Keratinocyte (primary cell): ENCODE measurements at regions not wholly inside any gene's neighbourhood (a gene's known extent, or its start where the extent isn't known, plus 50 kb on each side); places are given as distances from the start of the nearest gene placed in this dataset.

Experiments used
- DNase-seq: peaks from one replicate; pipeline ENCODE4 v3.0.0-alpha.2; 2011; ENCODE audit warnings: low read depth, missing footprints, low spot score
- FAIRE-seq: peaks from 2 replicates; lab custom pipeline; 2011; peaks lifted over from hg19 to GRCh38; lab: Jason Lieb, UNC
- H2AFZ ChIP-seq: 2 replicates; pipeline ENCODE4 v1.6.0; 2012; ENCODE audit warnings: low read length, control low read depth, inconsistent platforms; ENCODE audit not compliant: control insufficient read depth
- H3K27ac ChIP-seq: 2 replicates; pipeline ENCODE4 v1.5.1; 2011; ENCODE audit warnings: low read length; ENCODE audit not compliant: control insufficient read depth, insufficient read depth
- H3K27me3 ChIP-seq: 3 replicates; pipeline ENCODE4 v1.6.0; 2011; ENCODE audit warnings: low read length; ENCODE audit not compliant: control insufficient read depth, insufficient read depth; ENCODE audit errors: extremely low read depth
- H3K36me3 ChIP-seq, 2 experiments: 2 replicates in 1 of 2; 3 replicates in 1 of 2; pipeline ENCODE4 v1.5.1; 2011; ENCODE audit warnings: low read length in 2 of 2, mild to moderate bottlenecking in 1 of 2; ENCODE audit not compliant: control insufficient read depth in 2 of 2, insufficient read depth in 2 of 2; ENCODE audit errors: extremely low read depth in 1 of 2
- H3K4me1 ChIP-seq: 3 replicates; pipeline ENCODE4 v1.5.1; 2011; ENCODE audit warnings: low read length; ENCODE audit not compliant: control insufficient read depth, insufficient read depth; ENCODE audit errors: extremely low read depth
- H3K4me2 ChIP-seq: 3 replicates; pipeline ENCODE4 v1.6.0; 2011; ENCODE audit warnings: low read depth, low read length; ENCODE audit not compliant: control insufficient read depth, insufficient read depth; ENCODE audit errors: extremely low read depth
- H3K4me3 ChIP-seq, 3 experiments: fragments of 200-600 bp in 1 of 3; sonication (generic) in 1 of 3; 2 replicates in 2 of 3; 3 replicates in 1 of 3; pipeline ENCODE4 v1.5.1; 2011 to 2016; ENCODE audit warnings: low read length in 3 of 3, mild to moderate bottlenecking in 3 of 3, control low read depth in 2 of 3, inconsistent platforms in 1 of 3, low read depth in 1 of 3, mixed read lengths in 1 of 3, mixed run types in 1 of 3, moderate library complexity in 1 of 3; ENCODE audit not compliant: control insufficient read depth in 2 of 3, insufficient read depth in 2 of 3; ENCODE audit errors: extremely low read depth in 1 of 3
- H3K79me2 ChIP-seq: 2 replicates; pipeline ENCODE4 v1.6.0; 2012; ENCODE audit warnings: low read length; ENCODE audit not compliant: control insufficient read depth, insufficient read depth
- H3K9ac ChIP-seq: 3 replicates; pipeline ENCODE4 v1.6.0; 2011; ENCODE audit warnings: low read length; ENCODE audit not compliant: control insufficient read depth, insufficient read depth; ENCODE audit errors: extremely low read depth
- H3K9me1 ChIP-seq: 3 replicates; pipeline ENCODE4 v1.6.0; 2011; ENCODE audit warnings: low read length; ENCODE audit not compliant: control insufficient read depth, insufficient read depth; ENCODE audit errors: extremely low read depth
- H3K9me3 ChIP-seq: 2 replicates; pipeline ENCODE4 v1.5.1; 2012; ENCODE audit warnings: low read depth, low read length; ENCODE audit not compliant: control insufficient read depth
- H4K20me1 ChIP-seq: 3 replicates; pipeline ENCODE4 v1.6.0; 2011; ENCODE audit warnings: low read length; ENCODE audit not compliant: control insufficient read depth, insufficient read depth; ENCODE audit errors: extremely low read depth
- EZH2 ChIP-seq: IDR thresholded peaks from one replicate; pipeline ENCODE4 v1.6.1; 2012; ENCODE audit warnings: inconsistent platforms, mild to moderate bottlenecking, low read length, moderate library complexity
- dilution Hi-C: fragments of 300-500 bp; cut with MboI; formaldehyde crosslinking; loops from one replicate; pipeline ENCODE4 v1.7.0; 2020; ENCODE audit warnings: low sequenced_read_pairs; ENCODE audit not compliant: extremely low pct_ligation_motif_present
- TF ChIP-seq, protein P1 (sequence below), 3 experiments: IDR thresholded peaks in 1 of 3; conservative IDR thresholded peaks in 1 of 3; optimal IDR thresholded peaks in 1 of 3; 2 replicates in 2 of 3; 3 replicates in 1 of 3; pipeline versions ENCODE3 to v1.5.1; 2011; ENCODE audit warnings: low read length in 3 of 3, mild to moderate bottlenecking in 3 of 3, moderate library complexity in 2 of 3, control low read depth in 1 of 3, inconsistent platforms in 1 of 3; ENCODE audit not compliant: insufficient read depth in 2 of 3; ENCODE audit errors: extremely low read depth in 1 of 3

DNA sequence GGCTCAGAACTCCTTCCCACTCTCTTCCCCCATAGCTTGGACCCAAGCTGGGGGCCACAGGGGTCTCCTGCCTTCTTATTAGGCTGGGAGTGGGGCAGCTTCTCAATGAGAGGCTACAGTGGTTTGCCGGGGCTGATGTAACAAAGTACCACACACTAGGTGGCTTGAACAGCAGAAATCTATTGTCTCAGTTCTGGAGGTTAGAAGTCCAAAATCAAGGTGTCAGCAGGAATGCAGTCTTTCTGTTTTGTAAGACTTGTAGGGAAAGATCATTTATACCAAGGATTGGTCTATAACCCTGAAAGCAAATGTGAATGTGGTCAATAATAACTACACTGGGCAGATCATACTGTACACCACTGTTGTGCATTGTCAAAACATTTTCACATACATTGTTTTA is 124.5 kb upstream of the ARHGAP5 start:
- FAIRE-seq = no peak
- no peak for DNase-seq
- Histone ChIP-seq H3K9me1 (peaks cover 3% of the 10 kb centered on the region), H2AFZ (no peak overlapping the region), H3K4me3 (no peak overlapping the region), H3K4me2 (no peak overlapping the region), H4K20me1 (no peaks in the 10 kb centered on the region), H3K27ac (no peak overlapping the region), H3K9ac (no peak overlapping the region), H3K4me1 (peaks cover 33% of the 10 kb centered on the region), H3K36me3 (no peaks in the 10 kb centered on the region), H3K27me3 (no peaks in the 10 kb centered on the region), H3K9me3 (no peaks in the 10 kb centered on the region), H3K79me2 (no peaks in the 10 kb centered on the region)
- dilution Hi-C loops = no loop called here
- no peak for TF ChIP-seq EZH2
- TF ChIP-seq, protein P1, sequence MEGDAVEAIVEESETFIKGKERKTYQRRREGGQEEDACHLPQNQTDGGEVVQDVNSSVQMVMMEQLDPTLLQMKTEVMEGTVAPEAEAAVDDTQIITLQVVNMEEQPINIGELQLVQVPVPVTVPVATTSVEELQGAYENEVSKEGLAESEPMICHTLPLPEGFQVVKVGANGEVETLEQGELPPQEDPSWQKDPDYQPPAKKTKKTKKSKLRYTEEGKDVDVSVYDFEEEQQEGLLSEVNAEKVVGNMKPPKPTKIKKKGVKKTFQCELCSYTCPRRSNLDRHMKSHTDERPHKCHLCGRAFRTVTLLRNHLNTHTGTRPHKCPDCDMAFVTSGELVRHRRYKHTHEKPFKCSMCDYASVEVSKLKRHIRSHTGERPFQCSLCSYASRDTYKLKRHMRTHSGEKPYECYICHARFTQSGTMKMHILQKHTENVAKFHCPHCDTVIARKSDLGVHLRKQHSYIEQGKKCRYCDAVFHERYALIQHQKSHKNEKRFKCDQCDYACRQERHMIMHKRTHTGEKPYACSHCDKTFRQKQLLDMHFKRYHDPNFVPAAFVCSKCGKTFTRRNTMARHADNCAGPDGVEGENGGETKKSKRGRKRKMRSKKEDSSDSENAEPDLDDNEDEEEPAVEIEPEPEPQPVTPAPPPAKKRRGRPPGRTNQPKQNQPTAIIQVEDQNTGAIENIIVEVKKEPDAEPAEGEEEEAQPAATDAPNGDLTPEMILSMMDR (optimal IDR thresholded peaks at IDR 0.05 in 1 of 3, IDR thresholded peaks at IDR 0.05 in 1 of 3, conservative IDR thresholded peaks at IDR 0.05 in 1 of 3; ENCODE audit: extremely low read depth in 1 of 3, insufficient read depth in 2 of 3, low read length in 3 of 3) = no peak

DNA sequence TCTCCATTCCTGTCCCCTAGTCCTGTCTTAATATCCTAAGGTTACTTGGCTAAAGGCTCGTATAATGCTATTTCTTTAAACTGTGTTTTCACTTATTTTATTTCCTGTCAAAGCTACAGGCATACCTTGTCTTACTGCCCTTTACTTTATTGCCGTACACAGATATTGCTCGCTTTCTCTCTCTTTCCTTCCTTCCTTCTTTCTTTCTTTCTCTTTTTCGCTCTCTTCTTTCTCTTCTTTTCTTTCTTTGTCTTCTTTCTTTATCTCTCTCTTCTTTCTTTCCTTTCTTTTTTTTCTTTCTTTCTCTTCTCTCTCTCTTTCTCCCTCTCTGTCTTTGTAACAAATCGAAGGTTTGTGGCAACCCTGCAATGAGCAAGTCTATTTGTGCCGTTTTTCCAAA is 123.9 kb upstream of the ARHGAP5 start:
- no peak for TF ChIP-seq EZH2
- TF ChIP-seq, protein P1 (optimal IDR thresholded peaks at IDR 0.05 in 1 of 3, IDR thresholded peaks at IDR 0.05 in 1 of 3, conservative IDR thresholded peaks at IDR 0.05 in 1 of 3; ENCODE audit: extremely low read depth in 1 of 3, insufficient read depth in 2 of 3, low read length in 3 of 3) = no peak
- no peak overlapping the region for H3K4me3 ChIP-seq
- no peaks in the 10 kb centered on the region for H4K20me1 ChIP-seq
- FAIRE-seq (no peak), DNase-seq (no peak)
- no peak overlapping the region for H3K9ac ChIP-seq
- no peaks in the 10 kb centered on the region for H3K36me3 ChIP-seq
- H3K79me2 ChIP-seq = no peaks in the 10 kb centered on the region
- dilution Hi-C loops = no loop called here
- H3K27me3 ChIP-seq = no peaks in the 10 kb centered on the region
- peaks cover 27% of the 10 kb centered on the region for H3K4me1 ChIP-seq
- peaks cover 3% of the 10 kb centered on the region for H3K9me1 ChIP-seq
- no peak overlapping the region for H3K27ac ChIP-seq
- no peaks in the 10 kb centered on the region for H3K9me3 ChIP-seq
- no peak overlapping the region for H3K4me2 ChIP-seq
- H2AFZ ChIP-seq = no peak overlapping the region
